ENCODE measurements at regions not wholly inside any gene's neighbourhood (a gene's known extent, or its start where the extent isn't known, plus 50 kb on each side); places are given as distances from the start of the nearest gene placed in this dataset.

DNA sequence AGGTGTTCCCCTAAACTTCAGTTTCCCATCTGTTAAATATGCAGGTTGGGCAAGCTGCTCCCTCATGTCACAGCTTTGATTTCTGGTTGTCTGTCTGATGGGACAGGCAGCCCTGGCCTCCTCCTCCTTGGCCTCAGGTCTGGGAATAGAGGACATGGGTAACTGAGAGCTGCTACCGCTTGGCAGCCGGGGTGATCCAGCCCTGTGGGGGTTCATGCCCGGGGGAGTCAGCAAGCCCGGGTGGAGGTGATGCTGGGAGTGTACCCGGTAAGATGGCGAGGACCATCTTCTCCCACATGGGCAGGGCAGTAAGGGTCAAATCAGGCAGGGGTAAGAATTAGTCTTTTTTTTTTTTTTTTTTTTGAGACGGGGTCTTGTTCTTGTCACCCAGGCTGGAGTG is 845.0 kb downstream of the TBC1D22A start:
- no peak for DNase-seq (ENCODE audit: extremely low read depth, low read depth)
- TF ChIP-seq, protein P1, sequence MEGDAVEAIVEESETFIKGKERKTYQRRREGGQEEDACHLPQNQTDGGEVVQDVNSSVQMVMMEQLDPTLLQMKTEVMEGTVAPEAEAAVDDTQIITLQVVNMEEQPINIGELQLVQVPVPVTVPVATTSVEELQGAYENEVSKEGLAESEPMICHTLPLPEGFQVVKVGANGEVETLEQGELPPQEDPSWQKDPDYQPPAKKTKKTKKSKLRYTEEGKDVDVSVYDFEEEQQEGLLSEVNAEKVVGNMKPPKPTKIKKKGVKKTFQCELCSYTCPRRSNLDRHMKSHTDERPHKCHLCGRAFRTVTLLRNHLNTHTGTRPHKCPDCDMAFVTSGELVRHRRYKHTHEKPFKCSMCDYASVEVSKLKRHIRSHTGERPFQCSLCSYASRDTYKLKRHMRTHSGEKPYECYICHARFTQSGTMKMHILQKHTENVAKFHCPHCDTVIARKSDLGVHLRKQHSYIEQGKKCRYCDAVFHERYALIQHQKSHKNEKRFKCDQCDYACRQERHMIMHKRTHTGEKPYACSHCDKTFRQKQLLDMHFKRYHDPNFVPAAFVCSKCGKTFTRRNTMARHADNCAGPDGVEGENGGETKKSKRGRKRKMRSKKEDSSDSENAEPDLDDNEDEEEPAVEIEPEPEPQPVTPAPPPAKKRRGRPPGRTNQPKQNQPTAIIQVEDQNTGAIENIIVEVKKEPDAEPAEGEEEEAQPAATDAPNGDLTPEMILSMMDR (IDR thresholded peaks at IDR 0.05; ENCODE audit: low read depth, low read length): no peak

DNA sequence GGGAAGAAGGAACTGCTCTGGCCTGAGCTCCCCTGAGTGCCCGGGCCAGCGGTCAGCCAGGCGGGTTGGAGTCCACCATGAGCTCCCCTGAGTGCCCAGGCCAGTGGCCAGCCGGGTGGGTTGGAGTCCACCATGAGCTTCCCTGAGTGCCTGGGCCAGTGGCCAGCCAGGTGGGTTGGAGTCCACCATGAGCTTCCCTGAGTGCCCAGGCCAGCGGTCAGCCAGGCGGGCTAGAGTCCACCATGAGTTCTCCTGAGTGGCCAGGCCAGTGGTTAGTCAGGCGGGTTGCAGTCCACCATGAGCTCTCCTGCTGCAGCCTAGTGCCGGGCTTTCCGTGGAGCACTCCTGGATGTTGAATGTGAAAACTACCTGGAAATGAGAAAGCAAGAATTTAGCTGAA is 844.0 kb downstream of the TBC1D22A start:
- DNase-seq (ENCODE audit: extremely low read depth, low read depth): no peak

DNA sequence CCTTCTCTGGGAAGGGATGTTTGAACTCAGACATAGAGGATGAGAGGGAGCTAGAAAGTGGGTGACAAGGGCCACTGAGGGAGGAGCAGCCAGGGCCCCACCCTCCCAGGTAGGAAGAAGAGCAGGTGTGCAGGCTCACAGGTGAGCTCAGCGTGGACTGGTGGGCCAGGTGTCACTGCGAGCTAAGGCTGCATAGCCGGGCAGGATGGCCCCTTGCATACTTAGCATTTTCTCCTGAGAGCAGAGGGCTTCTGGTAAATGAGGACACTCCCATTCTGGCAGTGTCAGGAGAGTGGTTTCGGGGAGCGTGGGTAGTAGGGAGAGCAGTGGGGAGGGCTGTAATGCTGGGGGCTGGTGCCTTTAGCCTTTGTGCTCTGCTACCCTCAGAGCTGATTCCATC is 843.4 kb downstream of the TBC1D22A start:
- TF ChIP-seq, protein P1 (IDR thresholded peaks at IDR 0.05; ENCODE audit: low read depth, low read length): no peak
- DNase-seq (ENCODE audit: extremely low read depth, low read depth): no peak

More for the DNA sequence above, 844.0 kb downstream of the TBC1D22A start:
- TF ChIP-seq, protein P1 (IDR thresholded peaks at IDR 0.05; ENCODE audit: low read depth, low read length): no peak

DNA sequence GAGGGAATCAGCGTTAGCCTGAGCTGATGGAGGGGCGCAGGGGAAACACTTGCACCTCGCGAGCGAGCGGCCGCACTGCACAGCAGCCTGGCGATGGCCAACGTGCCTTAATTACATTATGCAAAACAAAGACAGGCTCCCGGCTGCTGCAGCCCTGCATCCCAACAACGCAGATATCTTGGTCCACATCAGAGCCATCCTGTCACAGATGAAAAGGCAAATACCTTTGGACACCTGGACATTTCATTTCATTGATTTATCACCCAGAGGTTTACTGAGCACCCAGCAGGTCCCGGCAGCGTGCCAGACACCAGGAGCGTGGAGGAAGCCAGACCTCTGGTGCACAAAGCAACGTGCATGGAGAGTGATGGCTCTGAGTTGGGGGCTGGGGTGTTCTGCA is 843.0 kb downstream of the TBC1D22A start:
- no peak for DNase-seq (ENCODE audit: extremely low read depth, low read depth)
- TF ChIP-seq, protein P1 (IDR thresholded peaks at IDR 0.05; ENCODE audit: low read depth, low read length): no peak

DNA sequence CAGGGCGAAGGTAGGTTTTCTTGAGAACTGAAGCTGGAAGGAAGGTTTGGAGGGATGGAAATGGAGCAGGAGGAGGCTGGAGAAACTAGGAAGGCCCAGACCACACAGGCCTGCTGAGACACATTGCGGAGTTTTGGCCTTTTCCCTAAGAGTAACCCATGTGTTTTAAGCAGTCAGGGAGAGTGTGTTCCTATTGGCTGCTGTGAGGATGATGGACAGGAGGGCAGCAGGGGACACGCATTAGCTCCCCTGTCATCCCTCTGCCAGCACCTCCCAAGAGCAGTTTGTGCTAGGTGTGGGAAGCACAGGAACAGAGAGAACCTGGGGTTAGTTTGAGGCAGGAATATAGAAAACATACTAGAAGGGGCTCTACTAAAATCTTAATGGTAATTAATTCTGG is 842.1 kb downstream of the TBC1D22A start:
- TF ChIP-seq, protein P1 (IDR thresholded peaks at IDR 0.05; ENCODE audit: low read depth, low read length): no peak

DNA sequence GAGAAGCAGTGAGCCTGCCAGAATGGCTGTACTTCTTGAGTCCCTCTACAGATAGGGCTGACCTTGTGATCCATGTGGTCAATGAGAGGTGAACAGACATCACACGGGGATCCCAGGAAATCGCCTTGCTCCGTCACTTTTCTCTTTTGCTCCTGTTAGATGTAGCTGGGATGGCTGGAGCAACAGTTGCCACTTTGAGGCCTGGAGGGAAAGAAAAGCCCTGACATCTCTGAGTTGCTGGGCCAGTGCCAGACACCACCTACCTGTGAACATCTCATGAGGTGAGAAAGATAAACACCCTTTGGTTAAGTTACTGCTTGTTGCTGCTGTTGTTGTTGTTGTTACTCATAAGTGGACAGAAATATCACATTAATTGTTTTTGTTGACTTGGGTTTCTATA is 840.3 kb downstream of the TBC1D22A start:
- TF ChIP-seq, protein P1 (IDR thresholded peaks at IDR 0.05; ENCODE audit: low read depth, low read length): no peak
- no peak for DNase-seq (ENCODE audit: extremely low read depth, low read depth)

More for the DNA sequence above, 842.1 kb downstream of the TBC1D22A start:
- no peak for DNase-seq (ENCODE audit: extremely low read depth, low read depth)

DNA sequence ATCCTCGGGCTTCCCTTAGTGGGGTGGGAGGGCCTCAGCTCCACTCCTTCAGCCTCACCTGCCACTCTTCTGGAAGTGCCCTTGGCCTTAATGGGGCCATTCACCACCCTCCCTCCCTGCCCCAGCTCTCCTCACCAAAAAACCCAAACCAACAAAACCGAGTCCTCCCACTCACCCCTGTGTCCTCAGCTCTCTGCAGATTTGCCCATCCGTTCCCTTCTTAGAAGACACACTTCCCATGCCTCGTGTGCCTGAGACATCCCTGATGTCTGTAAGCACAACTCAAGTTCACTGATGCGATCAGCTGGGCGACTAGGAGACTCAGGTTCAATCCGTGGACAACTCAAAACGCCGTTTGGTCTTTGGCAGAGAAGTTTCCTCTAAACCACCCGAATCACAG is 839.2 kb downstream of the TBC1D22A start:
- no peak for DNase-seq (ENCODE audit: extremely low read depth, low read depth)
- TF ChIP-seq, protein P1 (IDR thresholded peaks at IDR 0.05; ENCODE audit: low read depth, low read length): no peak
